Body of pancreas (tissue), 4 donors: ENCODE measurements at regions not wholly inside any gene's neighbourhood (a gene's known extent, or its start where the extent isn't known, plus 50 kb on each side); places are given as distances from the start of the nearest gene placed in this dataset.
"Not testable (repeated sequence)": the region's sequence is repeated elsewhere in the genome, so short reads cannot be mapped to it uniquely, and the experiment has no call there.

Experiments used
- POLR2A ChIP-seq, 3 donors: fragments of 450-650 bp; IDR thresholded peaks; one replicate each; pipeline ENCODE4 v1.6.1; 2016; ENCODE audit warnings: antibody characterized with exemption in 3 of 3, mild to moderate bottlenecking in 2 of 3
- TF ChIP-seq, protein P1 (sequence below), 7 experiments: fragments of 450-650 bp in 4 of 7; fragments of 200-600 bp in 3 of 7; sonication (generic) in 3 of 7; IDR thresholded peaks; one replicate each; pipeline ENCODE4 v1.5.1; 2016 to 2019; ENCODE audit warnings: antibody characterized with exemption in 7 of 7

DNA sequence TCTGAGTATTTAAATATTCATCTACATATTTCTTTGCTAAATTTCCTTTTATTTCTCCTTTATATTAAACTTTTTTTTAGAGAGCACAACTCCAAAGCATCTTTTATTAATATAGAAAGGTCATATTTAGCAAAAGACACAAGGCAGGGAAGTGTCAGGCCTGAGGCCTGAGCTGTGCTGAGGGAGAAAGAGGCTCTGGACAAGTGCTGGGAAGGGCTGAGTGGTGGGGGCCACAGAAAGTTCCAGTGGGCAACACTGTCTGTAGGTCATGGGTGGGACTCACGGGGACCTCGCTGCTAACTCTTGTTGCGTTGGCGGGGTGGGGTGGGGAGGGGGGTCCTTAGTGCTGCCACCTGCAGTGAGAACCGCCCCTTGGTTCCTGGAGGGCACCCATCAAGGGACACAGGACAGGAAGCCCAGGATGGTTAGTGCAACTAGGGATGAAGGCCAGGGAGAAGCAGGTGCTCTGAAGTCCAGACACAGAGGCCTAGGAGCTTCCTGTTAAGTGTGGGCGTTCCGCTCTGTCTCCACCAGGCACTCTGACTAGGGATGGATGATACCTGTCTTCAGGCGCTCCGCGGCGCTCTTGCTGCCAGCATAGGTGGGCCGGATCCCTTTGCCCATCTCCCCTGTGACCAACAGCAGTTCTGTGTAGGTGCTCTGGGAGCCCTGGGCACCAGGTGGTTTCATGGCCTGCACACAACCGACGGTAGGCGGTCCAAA, 1510.5 kb downstream of the FOXD4L5 start:
- TF ChIP-seq, protein P1, sequence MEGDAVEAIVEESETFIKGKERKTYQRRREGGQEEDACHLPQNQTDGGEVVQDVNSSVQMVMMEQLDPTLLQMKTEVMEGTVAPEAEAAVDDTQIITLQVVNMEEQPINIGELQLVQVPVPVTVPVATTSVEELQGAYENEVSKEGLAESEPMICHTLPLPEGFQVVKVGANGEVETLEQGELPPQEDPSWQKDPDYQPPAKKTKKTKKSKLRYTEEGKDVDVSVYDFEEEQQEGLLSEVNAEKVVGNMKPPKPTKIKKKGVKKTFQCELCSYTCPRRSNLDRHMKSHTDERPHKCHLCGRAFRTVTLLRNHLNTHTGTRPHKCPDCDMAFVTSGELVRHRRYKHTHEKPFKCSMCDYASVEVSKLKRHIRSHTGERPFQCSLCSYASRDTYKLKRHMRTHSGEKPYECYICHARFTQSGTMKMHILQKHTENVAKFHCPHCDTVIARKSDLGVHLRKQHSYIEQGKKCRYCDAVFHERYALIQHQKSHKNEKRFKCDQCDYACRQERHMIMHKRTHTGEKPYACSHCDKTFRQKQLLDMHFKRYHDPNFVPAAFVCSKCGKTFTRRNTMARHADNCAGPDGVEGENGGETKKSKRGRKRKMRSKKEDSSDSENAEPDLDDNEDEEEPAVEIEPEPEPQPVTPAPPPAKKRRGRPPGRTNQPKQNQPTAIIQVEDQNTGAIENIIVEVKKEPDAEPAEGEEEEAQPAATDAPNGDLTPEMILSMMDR (IDR thresholded peaks at IDR 0.05), result not testable (repeated sequence)
- TF ChIP-seq POLR2A (IDR thresholded peaks at IDR 0.05), result not testable (repeated sequence)
